Astrocyte (in vitro differentiated cells and primary cell): ENCODE measurements at regions not wholly inside any gene's neighbourhood (a gene's known extent, or its start where the extent isn't known, plus 50 kb on each side); places are given as distances from the start of the nearest gene placed in this dataset.

Source experiments
- DNase-seq: peaks from one replicate; pipeline ENCODE4 v3.0.0-alpha.2; 2010; ENCODE audit warnings: low read depth
- FAIRE-seq: peaks from 2 replicates; lab custom pipeline; 2011; peaks lifted over from hg19 to GRCh38; lab: Jason Lieb, UNC
- H2AFZ ChIP-seq: 2 replicates; pipeline ENCODE4 v1.6.0; 2012; ENCODE audit warnings: low read depth, low read length, inconsistent platforms
- H3K27ac ChIP-seq: 2 replicates; pipeline ENCODE4 v1.5.1; 2011; ENCODE audit warnings: low read depth, low read length, inconsistent platforms
- H3K27me3 ChIP-seq: 2 replicates; pipeline ENCODE4 v1.6.0; 2011; ENCODE audit warnings: low read length, inconsistent platforms; ENCODE audit not compliant: insufficient read depth
- H3K36me3 ChIP-seq: 2 replicates; pipeline ENCODE4 v1.5.1; 2011; ENCODE audit warnings: low read length, inconsistent platforms; ENCODE audit not compliant: insufficient read depth
- H3K4me1 ChIP-seq: 2 replicates; pipeline ENCODE4 v1.5.1; 2011; ENCODE audit warnings: low read length, inconsistent platforms; ENCODE audit not compliant: insufficient read depth
- H3K4me2 ChIP-seq: 2 replicates; pipeline ENCODE4 v1.6.0; 2012; ENCODE audit warnings: low read length, inconsistent platforms
- H3K4me3 ChIP-seq: 2 replicates; pipeline ENCODE4 v1.5.1; 2011; ENCODE audit warnings: low read depth, mild to moderate bottlenecking, low read length, inconsistent platforms; ENCODE audit not compliant: insufficient read depth
- H3K79me2 ChIP-seq: 2 replicates; pipeline ENCODE4 v1.6.0; 2012; ENCODE audit warnings: mild to moderate bottlenecking, low read length, inconsistent platforms; ENCODE audit not compliant: insufficient read depth
- H3K9ac ChIP-seq: 2 replicates; pipeline ENCODE4 v1.6.0; 2012; ENCODE audit warnings: mild to moderate bottlenecking, low read length, inconsistent platforms
- H3K9me3 ChIP-seq: 2 replicates; pipeline ENCODE4 v1.5.1; 2012; ENCODE audit warnings: low read depth, mild to moderate bottlenecking, low read length, inconsistent platforms; ENCODE audit not compliant: insufficient read depth
- H4K20me1 ChIP-seq: 2 replicates; pipeline ENCODE4 v1.6.0; 2012; ENCODE audit warnings: low read length, inconsistent platforms; ENCODE audit not compliant: insufficient read depth
- H3K27ac Mint-ChIP-seq: one replicate; pipeline ENCODE4 v1.8.0; 2021; ENCODE audit warnings: mild to moderate bottlenecking, mixed read lengths; ENCODE audit not compliant: unreplicated experiment
- H3K27me3 Mint-ChIP-seq: one replicate; pipeline ENCODE4 v1.8.0; 2021; ENCODE audit warnings: low read depth, mixed read lengths; ENCODE audit not compliant: unreplicated experiment
- H3K36me3 Mint-ChIP-seq: one replicate; pipeline ENCODE4 v1.8.0; 2021; ENCODE audit warnings: low read depth, mixed read lengths; ENCODE audit not compliant: unreplicated experiment
- H3K4me1 Mint-ChIP-seq: one replicate; pipeline ENCODE4 v1.8.0; 2021; ENCODE audit warnings: low read depth, mixed read lengths; ENCODE audit not compliant: unreplicated experiment
- H3K4me3 Mint-ChIP-seq: one replicate; pipeline ENCODE4 v1.8.0; 2021; ENCODE audit warnings: mild to moderate bottlenecking, moderate library complexity, mixed read lengths; ENCODE audit not compliant: unreplicated experiment
- H3K9me3 Mint-ChIP-seq: one replicate; pipeline ENCODE4 v1.8.0; 2021; ENCODE audit warnings: mild to moderate bottlenecking, mixed read lengths; ENCODE audit not compliant: unreplicated experiment
- EZH2 ChIP-seq: IDR thresholded peaks from 2 replicates; pipeline ENCODE4 v1.6.1; 2012; ENCODE audit warnings: mild to moderate bottlenecking, low read length, inconsistent platforms; ENCODE audit not compliant: insufficient read depth
- TF ChIP-seq, protein P1 (sequence below): IDR thresholded peaks from 2 replicates; pipeline ENCODE4 v1.5.1; 2011; ENCODE audit warnings: low read depth, mild to moderate bottlenecking, inconsistent platforms, low read length, moderate library complexity; ENCODE audit not compliant: insufficient read depth

- no peak for FAIRE-seq
- Histone ChIP-seq H2AFZ (no peak overlapping the region), H3K4me1 (no peaks in the 10 kb centered on the region), H3K9me3 (no peaks in the 10 kb centered on the region), H3K27ac (no peak overlapping the region), H3K36me3 (no peaks in the 10 kb centered on the region), H3K27me3 (no peaks in the 10 kb centered on the region), H3K79me2 (no peaks in the 10 kb centered on the region), H3K4me2 (no peak overlapping the region), H3K9ac (no peak overlapping the region), H3K4me3 (no peak overlapping the region), H4K20me1 (no peaks in the 10 kb centered on the region)
- Mint-ChIP-seq H3K27ac (no peak overlapping the region), H3K4me3 (no peak overlapping the region), H3K4me1 (no peaks in the 10 kb centered on the region), H3K27me3 (peaks cover 1% of the 10 kb centered on the region), H3K9me3 (no peaks in the 10 kb centered on the region), H3K36me3 (no peaks in the 10 kb centered on the region)
- TF ChIP-seq, protein P1, sequence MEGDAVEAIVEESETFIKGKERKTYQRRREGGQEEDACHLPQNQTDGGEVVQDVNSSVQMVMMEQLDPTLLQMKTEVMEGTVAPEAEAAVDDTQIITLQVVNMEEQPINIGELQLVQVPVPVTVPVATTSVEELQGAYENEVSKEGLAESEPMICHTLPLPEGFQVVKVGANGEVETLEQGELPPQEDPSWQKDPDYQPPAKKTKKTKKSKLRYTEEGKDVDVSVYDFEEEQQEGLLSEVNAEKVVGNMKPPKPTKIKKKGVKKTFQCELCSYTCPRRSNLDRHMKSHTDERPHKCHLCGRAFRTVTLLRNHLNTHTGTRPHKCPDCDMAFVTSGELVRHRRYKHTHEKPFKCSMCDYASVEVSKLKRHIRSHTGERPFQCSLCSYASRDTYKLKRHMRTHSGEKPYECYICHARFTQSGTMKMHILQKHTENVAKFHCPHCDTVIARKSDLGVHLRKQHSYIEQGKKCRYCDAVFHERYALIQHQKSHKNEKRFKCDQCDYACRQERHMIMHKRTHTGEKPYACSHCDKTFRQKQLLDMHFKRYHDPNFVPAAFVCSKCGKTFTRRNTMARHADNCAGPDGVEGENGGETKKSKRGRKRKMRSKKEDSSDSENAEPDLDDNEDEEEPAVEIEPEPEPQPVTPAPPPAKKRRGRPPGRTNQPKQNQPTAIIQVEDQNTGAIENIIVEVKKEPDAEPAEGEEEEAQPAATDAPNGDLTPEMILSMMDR = no peak
- TF ChIP-seq EZH2 = no peak
- DNase-seq = peak; percentile 6
Observed at GRCh38 chr4:11769434-11769833, 340.7 kb upstream of the HS3ST1 start.

DNA sequence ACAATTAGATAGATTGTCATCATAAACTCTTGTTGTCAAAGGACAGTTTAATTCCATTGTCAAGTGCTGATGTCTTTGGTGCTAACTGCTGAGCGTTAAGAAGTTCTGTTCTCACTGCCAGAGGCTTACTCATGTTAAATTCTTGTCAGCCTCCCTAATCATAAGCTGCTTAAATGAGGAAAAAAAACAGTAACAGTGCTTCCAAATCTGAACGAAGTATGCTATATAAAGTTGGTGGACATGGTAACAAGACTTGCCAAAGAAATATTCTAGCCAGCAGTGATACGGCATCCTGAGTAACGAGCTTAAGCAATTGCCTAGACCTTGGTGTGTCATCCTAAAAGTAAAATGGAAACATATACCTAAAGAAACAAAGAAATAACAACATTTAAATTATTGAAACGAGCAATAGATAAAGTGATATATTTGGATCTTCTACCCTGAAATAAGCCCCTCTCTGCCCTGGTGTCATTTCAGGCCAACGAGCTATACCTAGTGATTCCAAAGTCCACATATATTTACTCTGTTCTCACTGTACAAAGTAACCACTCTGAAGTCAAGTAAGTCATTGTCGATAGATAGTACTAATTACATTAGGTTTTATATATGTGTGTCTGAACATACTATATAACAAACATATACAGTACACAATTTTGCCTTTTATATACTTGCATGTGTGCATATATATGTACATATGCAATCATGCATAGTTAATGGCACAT is 339.7 kb upstream of the HS3ST1 start:
- H3K36me3 Mint-ChIP-seq = no peaks in the 10 kb centered on the region
- no peaks in the 10 kb centered on the region for H3K9me3 Mint-ChIP-seq
- FAIRE-seq = no peak
- H3K27ac ChIP-seq = no peak overlapping the region
- no peak for DNase-seq
- H3K4me3 Mint-ChIP-seq = no peak overlapping the region
- no peak overlapping the region for H3K9ac ChIP-seq
- H3K27me3 Mint-ChIP-seq = peaks cover 1% of the 10 kb centered on the region
- no peaks in the 10 kb centered on the region for H4K20me1 ChIP-seq
- H3K4me1 ChIP-seq = no peaks in the 10 kb centered on the region
- H3K27ac Mint-ChIP-seq = no peak overlapping the region
- no peak overlapping the region for H2AFZ ChIP-seq
- H3K4me1 Mint-ChIP-seq = no peaks in the 10 kb centered on the region
- H3K36me3 ChIP-seq = no peaks in the 10 kb centered on the region
- TF ChIP-seq EZH2 = no peak
- TF ChIP-seq, protein P1 = no peak
- no peaks in the 10 kb centered on the region for H3K79me2 ChIP-seq
- no peaks in the 10 kb centered on the region for H3K27me3 ChIP-seq
- H3K4me3 ChIP-seq = no peak overlapping the region
- H3K9me3 ChIP-seq = no peaks in the 10 kb centered on the region
- H3K4me2 ChIP-seq = no peak overlapping the region

- Histone ChIP-seq H3K4me3 (no peak overlapping the region), H3K9ac (no peak overlapping the region), H4K20me1 (no peaks in the 10 kb centered on the region), H3K27me3 (no peaks in the 10 kb centered on the region), H3K27ac (no peak overlapping the region), H3K4me1 (no peaks in the 10 kb centered on the region), H3K9me3 (no peaks in the 10 kb centered on the region), H2AFZ (no peak overlapping the region), H3K36me3 (no peaks in the 10 kb centered on the region), H3K4me2 (no peak overlapping the region), H3K79me2 (no peaks in the 10 kb centered on the region)
- Mint-ChIP-seq H3K9me3 (no peaks in the 10 kb centered on the region), H3K4me1 (no peaks in the 10 kb centered on the region), H3K4me3 (no peak overlapping the region), H3K27ac (no peak overlapping the region), H3K36me3 (no peaks in the 10 kb centered on the region), H3K27me3 (peaks cover 1% of the 10 kb centered on the region)
- FAIRE-seq (no peak), DNase-seq (peak; percentile 21)
- TF ChIP-seq, protein P1 = peak; percentile 88
- TF ChIP-seq EZH2 = no peak
Observed at GRCh38 chr4:11765849-11766453, 337.3 kb upstream of the HS3ST1 start.
